HG03575 (cell line): ENCODE measurements at regions not wholly inside any gene's neighbourhood (a gene's known extent, or its start where the extent isn't known, plus 50 kb on each side); places are given as distances from the start of the nearest gene placed in this dataset.

ENCODE experiments used
- ATAC-seq: cut with Tn5 transposase; IDR thresholded peaks from one replicate; pipeline ENCODE4 v1.9.1; 2021; ENCODE audit not compliant: unreplicated experiment, insufficient number of reproducible peaks, low FRiP score; ENCODE audit errors: extremely low read depth

DNA sequence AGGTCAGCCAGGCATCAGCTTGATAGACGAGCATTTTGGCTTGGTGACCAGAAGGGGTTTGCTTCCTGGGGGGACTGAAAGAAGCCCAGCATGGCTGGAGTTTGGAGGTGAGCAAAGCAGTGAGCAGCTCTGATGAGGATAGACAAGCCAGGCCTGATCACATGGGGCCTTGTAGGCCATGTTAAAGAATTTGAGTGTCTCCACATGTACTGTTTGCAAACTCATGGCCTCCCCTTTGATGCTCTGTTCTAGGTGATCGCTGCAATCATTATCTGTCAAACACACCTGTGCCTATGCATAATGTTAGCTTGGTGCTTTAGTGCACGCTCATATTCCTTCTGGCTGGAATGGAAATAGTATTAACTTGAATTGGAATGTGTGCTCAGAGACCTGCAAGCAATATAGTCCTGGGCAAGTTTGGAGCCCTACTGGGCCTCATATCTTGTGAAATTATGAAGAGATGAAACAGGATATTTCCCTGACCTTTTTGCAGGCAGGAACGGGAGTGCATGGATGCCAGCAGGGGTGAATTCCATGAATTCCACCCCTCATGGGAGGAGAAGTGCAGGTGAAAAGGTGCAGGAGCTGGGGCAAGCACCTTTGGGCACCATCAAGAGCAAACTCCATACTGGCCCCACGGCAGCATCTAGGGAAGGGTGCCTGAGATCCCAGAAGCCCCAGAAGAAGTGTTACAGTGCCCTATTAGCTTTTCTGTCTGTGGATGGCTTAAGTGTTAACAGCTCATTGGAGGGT is 480.5 kb downstream of the EPM2A start:
- no peak for ATAC-seq

DNA sequence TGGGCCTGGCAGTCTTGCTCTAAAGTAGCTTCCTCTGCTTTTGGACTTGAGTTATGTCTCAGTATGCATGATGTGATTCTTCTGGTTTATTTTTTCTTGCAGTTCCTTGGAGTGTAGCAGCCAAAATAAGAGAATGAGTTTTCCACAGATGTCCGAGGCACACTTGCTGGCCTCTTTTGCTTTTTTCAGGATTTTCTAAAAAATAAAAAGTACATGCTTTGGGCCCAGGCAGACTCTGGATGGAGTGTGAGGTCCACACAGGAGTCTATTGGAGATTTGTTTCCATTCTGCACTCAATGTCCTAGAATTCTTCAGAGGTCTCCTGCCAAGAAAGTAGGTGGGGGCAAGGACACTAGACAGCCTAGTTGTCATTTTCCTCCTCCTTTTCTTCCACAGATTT is 477.6 kb downstream of the EPM2A start:
- no peak for ATAC-seq

GRCh38 chr6:145258122-145258521 is 477.2 kb downstream of the EPM2A start:
- no peak for ATAC-seq

DNA sequence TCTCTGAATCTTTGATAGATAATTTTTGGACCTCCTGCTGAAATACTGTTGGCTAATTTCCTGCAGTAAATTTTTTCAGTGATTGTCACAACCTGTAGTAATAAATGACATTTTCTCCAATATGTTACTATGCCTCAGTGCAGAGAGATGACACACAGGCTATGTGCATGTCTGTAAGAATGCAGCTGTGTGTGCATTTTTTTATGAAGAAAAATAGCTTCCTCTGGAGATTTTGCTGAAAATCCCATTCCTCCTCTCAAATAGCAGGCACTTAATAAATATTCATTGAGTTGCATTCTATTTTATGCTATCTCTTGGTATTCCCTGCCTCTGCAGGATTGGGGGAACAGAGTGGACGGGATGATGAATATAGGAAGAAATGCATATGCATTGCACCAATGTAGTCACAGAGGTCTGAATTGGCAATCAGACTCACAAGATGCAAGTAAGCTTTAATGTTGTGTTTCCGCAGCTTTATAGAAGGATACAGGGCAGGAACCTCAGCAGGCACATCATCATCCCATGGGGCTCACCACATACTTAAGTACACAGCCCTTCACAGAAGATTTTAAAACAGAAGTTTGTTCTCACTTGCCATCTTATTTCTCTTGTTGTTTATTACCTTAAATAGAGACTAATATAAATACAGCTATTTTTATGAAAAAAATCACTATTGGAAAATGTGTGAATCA is 474.7 kb downstream of the EPM2A start:
- ATAC-seq: no peak

- ATAC-seq: no peak
These were observed 473.6 kb downstream of the EPM2A start for GRCh38 chr6:145261758-145262157.

- no peak for ATAC-seq
These were observed 472.5 kb downstream of the EPM2A start for GRCh38 chr6:145262771-145263170.

DNA sequence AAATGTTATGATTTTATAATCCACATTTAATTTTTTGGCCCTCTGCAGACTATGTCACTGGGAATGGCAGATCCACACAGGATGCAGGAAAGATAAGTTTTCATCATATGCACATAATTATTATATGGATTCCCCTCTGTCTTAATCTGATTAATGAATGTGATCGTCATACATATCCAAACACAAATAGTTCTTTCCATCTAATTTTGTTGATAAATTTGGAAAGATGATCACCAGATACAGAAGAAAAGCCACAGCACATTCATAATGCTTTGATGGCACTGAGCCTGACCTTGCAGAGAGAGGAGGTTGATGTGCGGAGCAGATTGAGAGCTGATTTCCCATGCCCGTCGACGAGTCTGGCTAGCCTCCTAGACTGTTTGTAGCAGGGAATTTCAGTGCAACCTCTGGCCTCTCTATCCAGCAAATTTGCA is 471.5 kb downstream of the EPM2A start:
- no peak for ATAC-seq

GRCh38 chr6:145266432-145267075 is 468.8 kb downstream of the EPM2A start:
- no peak for ATAC-seq

GRCh38 chr6:145267076-145267867 is 468.0 kb downstream of the EPM2A start:
- no peak for ATAC-seq

GRCh38 chr6:145270464-145270863 is 464.9 kb downstream of the EPM2A start:
- no peak for ATAC-seq

DNA sequence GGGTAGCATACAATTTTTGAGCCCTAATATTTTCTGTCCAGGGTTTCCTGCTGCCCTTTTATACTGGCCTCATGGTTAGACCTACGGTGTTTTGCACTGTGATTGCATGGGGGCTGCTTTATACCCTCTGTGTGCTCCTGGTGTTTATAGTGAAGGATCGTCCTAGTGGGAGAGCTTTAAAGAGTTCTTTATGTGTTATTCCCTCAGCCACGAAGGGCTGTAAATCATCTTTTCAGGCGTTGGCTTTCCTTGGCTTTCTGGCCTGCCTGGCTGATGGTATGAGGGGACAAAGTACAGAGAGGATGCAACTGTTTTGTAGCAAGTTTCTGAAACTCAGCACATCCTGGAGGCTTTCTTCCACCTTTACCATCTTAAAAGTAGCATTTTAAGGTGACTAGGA is 464.3 kb downstream of the EPM2A start:
- ATAC-seq: no peak

- no peak for ATAC-seq
These were observed 463.7 kb downstream of the EPM2A start for GRCh38 chr6:145271577-145271976.

DNA sequence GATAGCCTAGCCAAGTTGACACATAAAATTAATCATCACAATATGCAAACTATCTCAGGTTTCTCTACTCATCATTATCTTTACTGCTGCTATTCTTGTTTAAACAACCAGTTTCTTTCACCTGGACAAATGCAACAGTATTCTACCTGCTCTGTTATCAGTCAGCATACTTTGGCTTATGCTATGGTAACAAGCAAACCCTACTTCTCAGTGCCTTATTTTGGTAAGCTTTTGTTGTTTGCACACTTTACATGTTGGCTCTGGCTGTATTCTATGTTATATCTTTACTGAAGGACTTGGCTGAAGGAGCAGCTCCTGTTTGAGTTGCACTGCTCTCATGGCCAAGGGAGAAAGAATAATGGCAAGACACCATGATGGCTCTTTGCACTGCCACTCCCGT is 463.1 kb downstream of the EPM2A start:
- ATAC-seq: no peak

GRCh38 chr6:145273136-145273535 is 462.2 kb downstream of the EPM2A start:
- no peak for ATAC-seq

- no peak for ATAC-seq
These were observed 461.2 kb downstream of the EPM2A start for GRCh38 chr6:145274083-145274482.

DNA sequence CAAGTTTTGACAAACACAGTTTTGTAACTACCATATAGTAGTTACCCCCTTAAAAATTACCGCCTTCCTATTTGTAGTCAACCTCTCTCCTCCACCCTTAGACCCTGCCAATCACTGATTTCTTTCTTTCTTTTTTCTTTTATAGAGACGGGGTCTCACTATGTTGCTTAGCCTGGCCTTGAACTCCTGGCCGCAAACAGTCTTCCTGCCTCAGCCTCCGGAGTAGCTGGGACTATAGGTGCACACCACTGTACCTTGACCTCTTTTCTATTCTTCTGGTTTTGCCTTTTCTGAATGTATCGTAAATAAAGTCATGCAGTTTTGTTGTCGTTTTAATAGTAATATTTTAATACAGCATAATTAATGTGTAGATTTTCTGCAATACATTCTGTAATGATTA is 460.3 kb downstream of the EPM2A start:
- no peak for ATAC-seq

GRCh38 chr6:145275787-145276186 is 459.5 kb downstream of the EPM2A start:
- no peak for ATAC-seq

DNA sequence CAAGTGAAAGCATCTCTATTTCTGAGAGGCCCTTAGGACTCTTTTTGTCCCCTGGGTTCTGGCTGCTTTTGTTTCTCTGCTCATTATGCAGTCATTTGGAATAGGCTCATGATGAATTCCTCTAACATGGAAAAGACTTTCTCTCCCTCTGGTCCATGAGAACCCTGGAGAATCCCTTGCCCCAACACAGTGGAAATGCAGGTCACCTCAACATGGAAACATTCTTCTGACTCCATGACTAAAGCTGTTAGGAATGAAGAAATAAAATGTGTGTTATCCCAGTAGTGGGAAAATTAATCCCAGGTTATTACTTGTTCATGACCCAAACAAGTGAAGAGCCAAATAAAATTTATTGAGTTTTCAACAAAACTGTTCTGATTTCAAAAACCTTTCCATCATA is 458.6 kb downstream of the EPM2A start:
- no peak for ATAC-seq

DNA sequence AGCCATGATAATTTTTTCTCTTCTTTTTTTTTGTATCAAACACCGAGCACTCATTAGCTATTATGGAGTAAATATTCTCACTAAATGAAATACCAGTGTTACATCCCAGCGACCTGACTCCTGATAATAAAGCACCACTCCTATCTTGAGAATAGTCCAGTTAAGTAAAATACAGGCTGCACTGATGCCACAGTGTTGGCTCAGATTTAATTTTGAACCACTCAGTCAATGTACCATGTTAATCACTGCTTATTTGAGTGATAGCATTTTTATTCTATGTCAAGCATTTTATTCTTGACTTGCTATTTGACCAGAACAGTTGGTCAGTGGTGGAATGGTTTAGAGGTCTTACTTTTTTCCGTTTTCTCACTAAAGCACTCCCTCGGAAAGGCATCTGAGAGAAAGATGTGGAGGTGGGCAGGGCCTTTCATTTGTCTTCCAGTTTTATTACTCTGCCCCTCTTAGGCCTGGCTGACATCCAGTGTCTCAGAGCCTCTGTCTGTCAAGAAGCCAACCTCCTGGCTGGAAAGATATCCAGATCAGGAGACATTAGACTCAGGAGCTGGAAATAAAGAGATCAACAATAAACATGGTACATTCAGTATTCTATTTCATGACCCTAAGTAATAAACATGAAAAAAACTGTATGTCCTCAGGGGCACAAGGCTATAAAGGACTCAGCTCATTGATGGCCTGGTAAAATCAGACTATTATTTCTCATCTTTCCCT is 457.8 kb downstream of the EPM2A start:
- ATAC-seq: no peak
